HFF-Myc (cell line): ENCODE measurements at regions not wholly inside any gene's neighbourhood (a gene's known extent, or its start where the extent isn't known, plus 50 kb on each side); places are given as distances from the start of the nearest gene placed in this dataset.

Source experiments
- DNase-seq: peaks from one replicate; pipeline ENCODE4 v3.0.0-alpha.2; 2011; ENCODE audit warnings: low read depth; ENCODE audit errors: extremely low read depth
- H3K4me3 ChIP-seq: replicated peaks from 2 replicates; pipeline ENCODE4 v1.5.1; 2011; ENCODE audit warnings: low read depth, mild to moderate bottlenecking, control low read depth, low read length
- CTCF ChIP-seq: IDR thresholded peaks from 2 replicates; pipeline ENCODE4 v1.5.1; 2012; ENCODE audit warnings: mild to moderate bottlenecking, low read depth, low read length, control low read depth; ENCODE audit errors: missing control alignments

- no peak overlapping the region for H3K4me3 ChIP-seq
- no peak for TF ChIP-seq CTCF
- DNase-seq, result no peak
Measured at GRCh38 chr10:94260455-94260854, 102.3 kb downstream of the NOC3L start.

GRCh38 chr10:94264085-94264484 is 98.7 kb downstream of the NOC3L start:
- no peak overlapping the region for H3K4me3 ChIP-seq
- DNase-seq, result no peak
- TF ChIP-seq CTCF, result no peak

- no peak for TF ChIP-seq CTCF
Measured at GRCh38 chr10:94266091-94266490, 96.6 kb downstream of the NOC3L start.

DNA sequence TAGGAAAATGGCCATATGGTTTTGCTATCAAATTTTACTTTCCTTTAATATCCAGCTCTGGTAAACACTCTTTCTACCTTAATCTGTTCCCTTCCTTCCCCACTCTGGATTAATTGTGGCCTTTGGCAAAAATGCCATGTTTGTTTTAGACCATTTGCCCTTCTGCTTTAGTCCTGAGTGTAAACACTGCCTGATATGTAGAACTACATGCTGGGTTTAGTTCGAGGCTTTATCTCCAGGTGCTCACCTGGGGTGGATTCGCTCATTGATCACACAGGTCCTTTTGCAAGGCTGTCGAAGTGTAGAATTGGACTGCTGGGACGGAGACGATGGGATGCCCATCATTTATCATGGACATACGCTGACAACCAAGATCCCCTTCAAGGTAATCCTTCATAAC is 94.1 kb downstream of the NOC3L start:
- H3K4me3 ChIP-seq, result no peak overlapping the region
- TF ChIP-seq CTCF, result no peak
- no peak for DNase-seq

More at GRCh38 chr10:94266091-94266490, 96.6 kb downstream of the NOC3L start:
- no peak for DNase-seq
- no peak overlapping the region for H3K4me3 ChIP-seq

DNA sequence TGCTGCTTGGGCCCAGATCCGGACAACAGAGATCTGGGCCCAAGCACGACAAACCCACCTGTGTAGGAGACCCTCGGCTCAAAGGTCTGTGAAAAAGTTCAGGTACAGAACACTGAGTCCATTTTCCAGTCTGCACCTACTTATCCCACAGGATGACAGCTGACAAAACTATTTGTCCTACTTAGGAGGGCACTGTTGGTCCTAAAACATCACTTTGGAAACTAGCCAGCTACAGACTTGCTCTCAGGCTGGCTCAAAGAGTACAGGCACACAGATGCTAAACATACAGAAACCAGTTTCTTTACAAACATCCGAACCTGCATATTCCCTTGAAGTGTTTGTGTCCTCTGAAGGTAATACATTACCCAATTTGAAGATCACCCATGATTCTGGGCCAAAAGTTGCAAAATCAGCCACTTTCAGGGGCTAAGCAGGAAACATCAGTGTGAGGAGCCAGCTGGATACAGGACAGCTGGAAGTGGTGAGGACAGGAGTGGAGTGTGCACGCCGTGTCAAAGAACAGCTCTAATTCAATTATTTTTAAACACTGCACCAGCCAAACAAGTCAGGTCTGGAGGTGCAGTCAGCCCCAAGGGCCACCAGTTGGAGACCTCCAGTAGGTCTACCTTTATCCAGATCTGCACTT is 88.5 kb downstream of the NOC3L start:
- DNase-seq, result no peak
- no peak for TF ChIP-seq CTCF
- no peak overlapping the region for H3K4me3 ChIP-seq

DNA sequence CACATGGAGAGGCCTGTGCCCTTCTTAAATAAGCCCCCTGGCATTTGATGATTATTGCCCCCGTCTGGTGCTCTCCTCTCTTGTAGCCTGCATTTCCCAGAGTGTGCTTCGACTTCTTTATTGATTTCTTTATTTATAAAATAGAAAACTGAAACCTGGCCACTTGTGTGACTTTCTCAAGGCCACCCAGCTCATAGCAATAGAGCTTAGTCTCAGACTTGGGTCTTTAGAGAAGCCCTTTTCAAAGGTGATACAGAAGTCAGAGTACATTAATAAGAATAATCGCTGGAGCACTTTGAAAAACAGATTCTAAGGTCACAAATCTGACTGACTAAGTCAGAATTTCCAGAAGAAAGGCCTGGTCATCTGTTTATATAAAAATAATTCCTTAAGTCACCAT is 86.6 kb downstream of the NOC3L start:
- DNase-seq, result no peak
- no peak for TF ChIP-seq CTCF
- no peak overlapping the region for H3K4me3 ChIP-seq

- H3K4me3 ChIP-seq, result no peak overlapping the region
- no peak for TF ChIP-seq CTCF
- DNase-seq, result no peak
Measured at GRCh38 chr10:94277450-94277849, 85.3 kb downstream of the NOC3L start.
